ENCODE measurements at regions not wholly inside any gene's neighbourhood (a gene's known extent, or its start where the extent isn't known, plus 50 kb on each side); places are given as distances from the start of the nearest gene placed in this dataset.

GRCh38 chr9:99392986-99393385 lies 170.9 kb downstream of the SEC61B start:
- TF ChIP-seq GATA2 (CRISPR knock-in tag; IDR thresholded peaks at IDR 0.05): no peak
- TF ChIP-seq RAD21 (IDR thresholded peaks at IDR 0.05; ENCODE audit: low read length): no peak
- TF ChIP-seq SIN3A (IDR thresholded peaks at IDR 0.05; ENCODE audit: borderline replicate concordance, low read depth, low read length): no peak
- TF ChIP-seq YY1 (IDR thresholded peaks at IDR 0.05; ENCODE audit: low read depth): no peak
- no peak for TF ChIP-seq ZBTB33 (IDR thresholded peaks at IDR 0.05; ENCODE audit: borderline replicate concordance, low read depth)
- TF ChIP-seq CTCF (IDR thresholded peaks at IDR 0.05): no peak
